NCI-H748 (cell line): ENCODE measurements at regions not wholly inside any gene's neighbourhood (a gene's known extent, or its start where the extent isn't known, plus 50 kb on each side); places are given as distances from the start of the nearest gene placed in this dataset.

Experiments used
- DNase-seq: peaks from one replicate; lab custom pipeline; 2025; ENCODE audit not compliant: unreplicated experiment; lab: John Stamatoyannopoulos, UW

GRCh38 chr5:167759057-167759821, 532.2 kb upstream of the WWC1 start:
- no peak for DNase-seq

- no peak for DNase-seq
Observed at GRCh38 chr5:167763772-167764171, 527.7 kb upstream of the WWC1 start.

- DNase-seq, result no peak
Observed at GRCh38 chr5:167764641-167765289, 526.7 kb upstream of the WWC1 start.

- no peak for DNase-seq
Observed at GRCh38 chr5:167765352-167765751, 526.1 kb upstream of the WWC1 start.

GRCh38 chr5:167766957-167767356, 524.5 kb upstream of the WWC1 start:
- no peak for DNase-seq

GRCh38 chr5:167767795-167768194, 523.6 kb upstream of the WWC1 start:
- DNase-seq, result no peak

- DNase-seq, result no peak
Observed at GRCh38 chr5:167769846-167770413, 521.5 kb upstream of the WWC1 start.

- no peak for DNase-seq
Observed at GRCh38 chr5:167770461-167770860, 521.0 kb upstream of the WWC1 start.

- no peak for DNase-seq
Observed at GRCh38 chr5:167771571-167771970, 519.9 kb upstream of the WWC1 start.

- no peak for DNase-seq
Observed at GRCh38 chr5:167773668-167774301, 517.7 kb upstream of the WWC1 start.

- DNase-seq, result no peak
Observed at GRCh38 chr5:167777746-167778145, 513.7 kb upstream of the WWC1 start.

GRCh38 chr5:167778228-167778627, 513.2 kb upstream of the WWC1 start:
- DNase-seq, result no peak

- DNase-seq, result no peak
Observed at GRCh38 chr5:167779644-167780043, 511.8 kb upstream of the WWC1 start.

- no peak for DNase-seq
Observed at GRCh38 chr5:167780177-167780576, 511.3 kb upstream of the WWC1 start.

GRCh38 chr5:167783145-167783817, 508.2 kb upstream of the WWC1 start:
- no peak for DNase-seq

GRCh38 chr5:167785106-167785505, 506.3 kb upstream of the WWC1 start:
- no peak for DNase-seq

GRCh38 chr5:167785901-167786300, 505.5 kb upstream of the WWC1 start:
- DNase-seq, result no peak

- no peak for DNase-seq
Observed at GRCh38 chr5:167786871-167787578, 504.4 kb upstream of the WWC1 start.

- DNase-seq, result no peak
Observed at GRCh38 chr5:167790045-167790444, 501.4 kb upstream of the WWC1 start.

GRCh38 chr5:167790462-167791260, 500.8 kb upstream of the WWC1 start:
- DNase-seq, result no peak
